PC-9 (cell line): ENCODE measurements at regions not wholly inside any gene's neighbourhood (a gene's known extent, or its start where the extent isn't known, plus 50 kb on each side); places are given as distances from the start of the nearest gene placed in this dataset.

Experiments used
- EZH2 ChIP-seq: fragments of 200-600 bp; sonication (generic); IDR thresholded peaks from 2 replicates; pipeline ENCODE4 v1.8.0; 2017; ENCODE audit warnings: antibody characterized with exemption, low read depth
- TF ChIP-seq, protein P1 (sequence below): fragments of 200-600 bp; sonication (generic); conservative IDR thresholded peaks from 2 replicates; pipeline ENCODE4 v1.6.1; 2017; ENCODE audit warnings: mixed run types, antibody characterized with exemption, mild to moderate bottlenecking, moderate library complexity

DNA sequence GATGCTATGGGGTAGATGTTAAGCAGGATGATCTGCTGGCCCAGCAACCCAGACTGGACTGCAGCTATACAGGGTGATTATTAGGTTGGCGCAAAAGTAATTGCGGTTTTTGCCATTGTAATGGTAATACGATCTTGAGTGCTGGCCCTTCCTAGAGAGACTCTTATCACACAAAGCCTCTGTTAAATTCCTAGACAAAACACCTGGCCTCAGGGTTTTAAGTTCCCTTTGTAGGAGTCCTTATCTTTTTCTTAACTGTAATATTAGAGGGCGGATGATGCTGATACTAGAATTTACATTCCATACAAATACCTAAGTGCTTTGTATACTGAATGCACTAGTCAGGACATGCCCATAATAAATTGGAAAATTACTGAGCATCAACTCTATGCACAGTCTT lies 222.2 kb downstream of the NDUFS4 start:
- TF ChIP-seq, protein P1, sequence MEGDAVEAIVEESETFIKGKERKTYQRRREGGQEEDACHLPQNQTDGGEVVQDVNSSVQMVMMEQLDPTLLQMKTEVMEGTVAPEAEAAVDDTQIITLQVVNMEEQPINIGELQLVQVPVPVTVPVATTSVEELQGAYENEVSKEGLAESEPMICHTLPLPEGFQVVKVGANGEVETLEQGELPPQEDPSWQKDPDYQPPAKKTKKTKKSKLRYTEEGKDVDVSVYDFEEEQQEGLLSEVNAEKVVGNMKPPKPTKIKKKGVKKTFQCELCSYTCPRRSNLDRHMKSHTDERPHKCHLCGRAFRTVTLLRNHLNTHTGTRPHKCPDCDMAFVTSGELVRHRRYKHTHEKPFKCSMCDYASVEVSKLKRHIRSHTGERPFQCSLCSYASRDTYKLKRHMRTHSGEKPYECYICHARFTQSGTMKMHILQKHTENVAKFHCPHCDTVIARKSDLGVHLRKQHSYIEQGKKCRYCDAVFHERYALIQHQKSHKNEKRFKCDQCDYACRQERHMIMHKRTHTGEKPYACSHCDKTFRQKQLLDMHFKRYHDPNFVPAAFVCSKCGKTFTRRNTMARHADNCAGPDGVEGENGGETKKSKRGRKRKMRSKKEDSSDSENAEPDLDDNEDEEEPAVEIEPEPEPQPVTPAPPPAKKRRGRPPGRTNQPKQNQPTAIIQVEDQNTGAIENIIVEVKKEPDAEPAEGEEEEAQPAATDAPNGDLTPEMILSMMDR, result no peak
- no peak for TF ChIP-seq EZH2
